ENCODE measurements at regions not wholly inside any gene's neighbourhood (a gene's known extent, or its start where the extent isn't known, plus 50 kb on each side); places are given as distances from the start of the nearest gene placed in this dataset.

- DNase-seq = no peak
Observed at GRCh38 chr13:99892866-99893504, 78.6 kb downstream of the ZIC5 start.

GRCh38 chr13:99892196-99892613, 79.4 kb downstream of the ZIC5 start:
- DNase-seq = no peak

- DNase-seq = no peak
Observed at GRCh38 chr13:99886706-99887105, 84.9 kb downstream of the ZIC5 start.

GRCh38 chr13:99884913-99885312, 86.7 kb downstream of the ZIC5 start:
- no peak for DNase-seq

- no peak for DNase-seq
Observed at GRCh38 chr13:99883805-99884204, 87.8 kb downstream of the ZIC5 start.

GRCh38 chr13:99878921-99879610, 92.5 kb downstream of the ZIC5 start:
- no peak for DNase-seq

GRCh38 chr13:99876651-99877050, 94.9 kb downstream of the ZIC5 start:
- no peak for DNase-seq

GRCh38 chr13:99875391-99875790, 96.2 kb downstream of the ZIC5 start:
- no peak for DNase-seq

GRCh38 chr13:99873832-99874430, 97.6 kb downstream of the ZIC5 start:
- no peak for DNase-seq

- DNase-seq = no peak
Observed at GRCh38 chr13:99873141-99873540, 98.4 kb downstream of the ZIC5 start.

- no peak for DNase-seq
Observed at GRCh38 chr13:99871249-99871898, 100.2 kb downstream of the ZIC5 start.

GRCh38 chr13:99870541-99870940, 101.0 kb downstream of the ZIC5 start:
- DNase-seq = no peak

GRCh38 chr13:99869830-99870229, 101.7 kb downstream of the ZIC5 start:
- no peak for DNase-seq

- DNase-seq = no peak
Observed at GRCh38 chr13:99868767-99869166, 102.8 kb downstream of the ZIC5 start.

- DNase-seq = no peak
Observed at GRCh38 chr13:99867535-99868257, 103.9 kb downstream of the ZIC5 start.

GRCh38 chr13:99866781-99867180, 104.8 kb downstream of the ZIC5 start:
- DNase-seq = no peak

- DNase-seq = no peak
Observed at GRCh38 chr13:99865420-99865930, 106.1 kb downstream of the ZIC5 start.

- DNase-seq = no peak
Observed at GRCh38 chr13:99864627-99864990, 107.0 kb downstream of the ZIC5 start.

GRCh38 chr13:99863789-99864626, 107.6 kb downstream of the ZIC5 start:
- no peak for DNase-seq

GRCh38 chr13:99862244-99862643, 109.3 kb downstream of the ZIC5 start:
- no peak for DNase-seq

- no peak for DNase-seq
Observed at GRCh38 chr13:99861771-99862170, 109.8 kb downstream of the ZIC5 start.

- DNase-seq = no peak
Observed at GRCh38 chr13:99860745-99861144, 110.8 kb downstream of the ZIC5 start.

Measured in NCI-H524 treated with DMSO at 0.1 percent for 48 hours (cell line).